RCC 7860 (cell line): ENCODE measurements at regions not wholly inside any gene's neighbourhood (a gene's known extent, or its start where the extent isn't known, plus 50 kb on each side); places are given as distances from the start of the nearest gene placed in this dataset.
"Not testable (repeated sequence)": the region's sequence is repeated elsewhere in the genome, so short reads cannot be mapped to it uniquely, and the experiment has no call there.

ENCODE experiments used
- DNase-seq: peaks from one replicate; pipeline ENCODE4 v3.0.0-alpha.2; 2015; ENCODE audit warnings: low spot score
- FAIRE-seq: peaks from 2 replicates; lab custom pipeline; 2012; peaks lifted over from hg19 to GRCh38; lab: Jason Lieb, UNC

GRCh38 chr2:145572238-145572637, 1052.3 kb upstream of the ZEB2 start:
- FAIRE-seq (no peak), DNase-seq (no peak)

- DNase-seq: peak; percentile 29
- no peak for FAIRE-seq
These were observed 1049.2 kb upstream of the ZEB2 start for GRCh38 chr2:145569108-145569507.

GRCh38 chr2:145563741-145564615, 1044.1 kb upstream of the ZEB2 start:
- DNase-seq (no peak), FAIRE-seq (no peak)

GRCh38 chr2:145561152-145561551, 1041.2 kb upstream of the ZEB2 start:
- FAIRE-seq: no peak
- no peak for DNase-seq

GRCh38 chr2:145558617-145559350, 1038.9 kb upstream of the ZEB2 start:
- DNase-seq (no peak), FAIRE-seq (no peak)

- no peak for DNase-seq
- FAIRE-seq: no peak
These were observed 1035.4 kb upstream of the ZEB2 start for GRCh38 chr2:145555360-145555759.

- FAIRE-seq: no peak
- no peak for DNase-seq
These were observed 1031.8 kb upstream of the ZEB2 start for GRCh38 chr2:145551686-145552085.

- DNase-seq (no peak), FAIRE-seq (no peak)
These were observed 1028.6 kb upstream of the ZEB2 start for GRCh38 chr2:145548479-145548878.

GRCh38 chr2:145547620-145548019, 1027.7 kb upstream of the ZEB2 start:
- no peak for FAIRE-seq
- DNase-seq: no peak

GRCh38 chr2:145546091-145546490, 1026.2 kb upstream of the ZEB2 start:
- FAIRE-seq (no peak), DNase-seq (no peak)

- DNase-seq: no peak
- FAIRE-seq: no peak
These were observed 1023.9 kb upstream of the ZEB2 start for GRCh38 chr2:145543856-145544255.

GRCh38 chr2:145543155-145543554, 1023.2 kb upstream of the ZEB2 start:
- no peak for DNase-seq
- FAIRE-seq: no peak

- FAIRE-seq (no peak), DNase-seq (no peak)
These were observed 1021.1 kb upstream of the ZEB2 start for GRCh38 chr2:145541028-145541427.

- DNase-seq (no peak), FAIRE-seq (no peak)
These were observed 1018.9 kb upstream of the ZEB2 start for GRCh38 chr2:145538661-145539350.

- DNase-seq (no peak), FAIRE-seq (peak; percentile 15)
These were observed 1010.7 kb upstream of the ZEB2 start for GRCh38 chr2:145530653-145531052.

GRCh38 chr2:145524836-145525235, 1004.9 kb upstream of the ZEB2 start:
- FAIRE-seq (no peak), DNase-seq (no peak)

GRCh38 chr2:145524303-145524702, 1004.4 kb upstream of the ZEB2 start:
- no peak for DNase-seq
- FAIRE-seq: no peak

GRCh38 chr2:145519254-145519653, 999.3 kb upstream of the ZEB2 start:
- not testable (repeated sequence) for FAIRE-seq, DNase-seq

GRCh38 chr2:145511946-145512345, 992.0 kb upstream of the ZEB2 start:
- no peak for DNase-seq
- no peak for FAIRE-seq

GRCh38 chr2:145503511-145503910, 983.6 kb upstream of the ZEB2 start:
- no peak for FAIRE-seq
- DNase-seq: no peak

- DNase-seq (no peak), FAIRE-seq (no peak)
These were observed 982.0 kb upstream of the ZEB2 start for GRCh38 chr2:145501920-145502319.
